ENCODE measurements at regions not wholly inside any gene's neighbourhood (a gene's known extent, or its start where the extent isn't known, plus 50 kb on each side); places are given as distances from the start of the nearest gene placed in this dataset.
A peak's percentile ranks its signal among the peaks of the same experiment; 100 is the strongest.
"Not testable (repeated sequence)": the region's sequence is repeated elsewhere in the genome, so short reads cannot be mapped to it uniquely, and the experiment has no call there.

- no peak for DNase-seq
These were observed 179.8 kb upstream of the RBBP8 start for GRCh38 chr18:22753130-22753831.

GRCh38 chr18:22764005-22764404, 169.1 kb upstream of the RBBP8 start:
- DNase-seq = not testable (repeated sequence)

- DNase-seq = no peak
These were observed 167.2 kb upstream of the RBBP8 start for GRCh38 chr18:22765896-22766295.

DNA sequence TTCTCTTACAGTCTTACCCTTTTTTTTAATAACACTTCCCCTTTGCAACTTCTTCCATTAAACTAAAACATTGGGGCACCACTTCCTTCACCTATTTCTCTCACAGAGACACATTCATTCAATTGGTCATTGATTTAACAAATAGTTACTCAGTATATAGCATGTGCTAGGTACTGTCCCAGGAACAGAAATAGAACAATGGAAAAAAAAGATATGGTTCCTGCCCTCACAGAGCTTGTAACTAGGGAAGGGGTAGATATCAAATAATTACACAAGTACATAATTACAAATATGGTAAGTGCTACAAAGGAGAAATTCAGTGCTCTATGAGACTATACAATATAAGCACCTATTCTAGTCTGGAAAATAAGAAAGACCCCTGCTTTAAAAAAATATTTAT, 165.5 kb upstream of the RBBP8 start:
- no peak for DNase-seq

GRCh38 chr18:22773944-22774343, 159.2 kb upstream of the RBBP8 start:
- DNase-seq = no peak

DNA sequence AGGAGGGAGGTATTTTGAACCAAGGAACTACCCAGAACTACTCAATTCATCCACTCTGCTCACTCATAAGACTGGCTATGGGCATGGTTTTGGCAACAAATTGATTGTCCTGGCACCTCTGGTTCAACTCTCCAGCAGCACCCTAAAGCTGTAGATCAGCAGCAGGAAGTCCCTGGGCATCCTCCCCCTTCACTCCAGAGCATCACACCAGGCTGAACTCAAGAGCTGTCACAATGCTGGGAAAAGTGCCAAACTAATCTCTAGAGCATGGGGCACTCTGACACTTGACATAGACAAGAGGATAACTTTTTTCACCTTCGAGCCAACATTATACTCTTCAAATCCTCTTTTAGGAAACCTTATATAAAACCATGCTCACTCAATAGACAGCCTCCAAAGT, 154.1 kb upstream of the RBBP8 start:
- DNase-seq = peak; percentile 4

DNA sequence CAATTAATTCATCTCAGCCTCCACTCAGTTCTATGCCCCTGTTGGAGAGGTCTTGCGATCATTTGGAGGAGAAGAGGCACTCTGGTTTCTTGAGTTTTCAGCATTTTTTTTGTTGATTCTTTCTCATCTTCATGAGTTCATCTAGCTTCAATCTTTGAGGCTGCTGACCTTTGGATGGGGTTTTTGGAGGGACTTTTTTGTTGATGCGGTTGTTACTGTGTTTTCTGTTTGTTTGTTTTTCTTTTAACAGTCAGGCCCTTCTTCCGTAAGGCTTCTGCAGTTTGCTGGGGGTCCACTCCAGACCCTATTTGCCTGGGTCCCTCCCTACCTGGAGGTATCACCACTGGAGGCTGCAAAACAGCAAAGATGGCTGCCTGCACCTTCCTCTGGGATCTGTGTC, 149.9 kb upstream of the RBBP8 start:
- no peak for DNase-seq

DNA sequence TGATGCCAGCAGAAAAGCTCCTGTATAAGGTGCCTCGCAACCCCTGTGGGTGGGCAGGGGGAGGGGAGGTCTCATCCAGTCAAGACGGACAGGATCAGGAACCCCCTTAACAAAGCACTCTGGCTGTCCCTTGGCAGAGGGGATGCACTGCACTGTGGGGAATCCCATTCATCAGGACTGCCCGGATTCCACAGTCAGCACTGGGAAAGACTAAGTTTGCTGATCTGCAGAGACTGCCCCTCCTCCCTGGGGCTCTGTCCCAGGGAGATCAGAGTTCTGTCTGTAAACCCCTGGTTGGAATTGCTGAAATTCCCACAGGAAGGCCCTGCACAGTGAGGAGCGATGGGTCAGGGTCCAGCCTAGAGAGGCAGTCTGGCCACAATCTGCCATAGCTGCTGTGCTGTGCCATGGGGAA, 149.5 kb upstream of the RBBP8 start:
- DNase-seq = no peak

GRCh38 chr18:22789052-22789451, 144.1 kb upstream of the RBBP8 start:
- DNase-seq = no peak

DNA sequence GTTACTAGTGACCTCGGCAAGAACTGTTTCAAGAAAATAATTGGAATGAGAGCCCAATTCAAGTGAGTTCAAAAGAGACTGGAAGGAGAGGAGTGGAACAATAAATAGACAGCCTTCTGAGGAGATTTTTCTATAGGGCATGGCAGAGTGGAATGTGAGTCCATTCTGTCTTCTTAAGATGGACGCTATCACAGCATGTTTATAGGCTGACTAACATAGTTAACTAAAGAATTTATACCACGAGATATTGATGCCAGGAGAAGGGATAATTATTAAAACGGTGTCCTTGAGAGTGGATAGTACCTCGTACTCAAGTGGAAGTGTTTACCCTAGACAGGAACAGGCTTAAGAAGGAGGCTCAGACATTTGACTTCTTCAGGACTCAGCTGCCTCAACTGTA, 143.5 kb upstream of the RBBP8 start:
- DNase-seq = no peak

DNA sequence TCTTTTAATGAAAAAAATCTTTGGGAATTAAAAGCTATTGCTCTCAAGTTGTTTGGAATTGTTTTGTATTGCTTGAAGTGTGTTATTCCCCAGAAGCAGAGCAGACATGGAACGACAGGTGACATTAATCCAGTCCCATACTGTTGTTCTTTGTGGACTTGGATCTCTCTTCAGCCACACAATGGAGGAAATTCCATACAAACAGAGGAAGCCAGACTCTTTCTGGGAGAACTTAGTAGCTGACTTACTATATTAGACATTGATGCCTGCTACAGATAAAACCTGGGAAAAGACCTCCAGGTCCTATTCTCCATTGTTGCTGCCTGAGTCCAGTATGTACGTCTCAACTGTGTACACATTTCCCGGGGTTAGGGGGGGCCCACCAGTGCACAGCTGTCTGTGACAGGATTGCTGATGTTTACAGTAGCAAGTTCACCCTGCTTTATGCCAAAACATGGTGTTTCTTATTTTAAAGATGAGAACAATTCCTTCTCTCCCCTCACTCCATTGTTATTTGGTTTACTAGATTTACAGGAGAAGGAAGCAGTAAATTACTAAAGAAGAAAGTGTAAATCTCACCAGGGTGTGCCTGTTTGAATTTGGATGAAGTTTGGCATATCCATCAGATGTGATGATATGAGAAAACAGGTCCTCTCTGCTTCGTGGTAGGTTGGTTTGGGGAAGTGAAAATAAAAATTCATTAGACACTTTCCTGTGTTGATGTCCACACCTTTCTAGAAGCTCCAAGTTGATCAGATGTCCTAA, 142.4 kb upstream of the RBBP8 start:
- DNase-seq = no peak

DNA sequence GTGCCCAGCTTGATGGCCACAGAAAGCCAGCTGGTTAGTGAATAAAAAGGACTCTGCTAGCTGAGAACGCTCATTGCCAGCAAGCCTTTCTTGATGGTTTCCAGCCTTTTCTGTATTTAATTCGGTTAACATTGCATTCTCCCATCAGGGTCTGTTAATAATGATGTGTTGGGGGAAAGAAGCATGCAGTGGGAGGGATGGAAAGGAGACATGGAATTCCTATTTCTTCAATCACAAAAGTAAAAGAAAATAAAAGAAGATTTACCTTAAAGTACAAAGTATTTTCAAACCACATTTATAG, 141.9 kb upstream of the RBBP8 start:
- no peak for DNase-seq

DNA sequence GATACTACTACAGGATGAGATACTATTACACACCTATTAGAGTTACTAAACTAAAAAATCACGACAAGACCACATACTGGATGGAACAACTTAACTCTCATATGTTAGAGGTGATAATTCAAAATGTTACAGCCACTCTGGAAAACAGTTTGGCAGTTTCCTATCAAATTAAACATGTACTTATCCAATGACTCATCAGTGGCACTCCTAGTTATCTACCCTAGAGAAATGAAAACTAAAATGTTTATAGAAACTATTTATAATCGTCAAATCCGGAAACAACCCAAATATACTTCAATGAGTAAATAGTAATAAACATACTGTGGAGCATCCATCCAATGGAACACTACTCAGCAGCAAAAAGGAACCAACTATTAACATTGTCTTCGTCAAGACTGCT, 137.0 kb upstream of the RBBP8 start:
- DNase-seq = no peak

DNA sequence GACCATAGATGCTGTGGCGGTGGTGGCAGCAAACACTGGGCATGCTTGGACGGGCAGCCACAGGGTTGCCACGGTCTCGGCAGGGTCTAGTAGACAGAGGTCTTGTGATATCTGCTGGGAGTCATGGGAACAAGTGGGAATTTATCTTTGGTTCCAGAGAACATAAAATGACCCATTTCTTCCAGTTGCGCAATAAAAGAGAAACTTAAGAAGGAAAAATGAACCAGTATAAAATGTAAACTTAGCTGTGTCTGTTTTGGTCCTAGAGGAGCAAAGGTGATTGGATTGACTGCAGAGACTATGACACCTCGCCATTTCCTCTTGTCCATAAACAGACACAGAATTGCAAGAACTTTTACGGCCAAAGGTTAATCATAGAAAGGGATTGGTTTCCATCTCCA, 132.6 kb upstream of the RBBP8 start:
- no peak for DNase-seq

DNA sequence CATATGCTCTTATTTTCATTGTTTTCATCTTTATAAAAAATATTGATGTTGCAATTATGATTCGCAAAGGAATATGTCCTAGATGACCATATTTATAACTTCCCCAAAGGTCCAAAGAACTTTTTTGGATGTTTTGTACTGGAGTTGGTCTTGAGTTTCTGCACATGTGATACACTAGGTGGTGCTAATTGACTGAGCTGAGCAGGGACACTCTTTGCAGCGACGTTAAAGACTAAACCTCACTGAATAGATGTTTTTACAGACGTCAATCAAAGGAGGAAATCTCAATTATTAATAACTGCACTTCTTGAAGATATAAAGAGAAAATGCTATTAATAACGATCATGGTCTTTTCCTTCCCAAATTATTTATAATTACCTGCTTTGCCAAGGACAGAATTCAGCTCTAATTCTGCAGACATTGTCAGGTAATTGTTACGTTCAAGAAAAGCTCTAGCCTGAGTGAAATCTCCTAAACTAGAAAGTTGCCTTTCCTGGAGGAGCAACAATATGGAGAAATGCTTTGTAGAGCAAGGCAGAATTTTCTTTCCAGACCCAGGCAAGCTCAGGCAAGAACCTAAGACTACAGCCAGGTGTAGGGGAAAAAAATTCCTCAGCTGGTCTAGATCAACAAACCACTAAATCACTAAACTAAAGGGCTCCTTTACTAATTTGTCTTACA, 119.3 kb upstream of the RBBP8 start:
- peak; percentile 47 for DNase-seq

DNA sequence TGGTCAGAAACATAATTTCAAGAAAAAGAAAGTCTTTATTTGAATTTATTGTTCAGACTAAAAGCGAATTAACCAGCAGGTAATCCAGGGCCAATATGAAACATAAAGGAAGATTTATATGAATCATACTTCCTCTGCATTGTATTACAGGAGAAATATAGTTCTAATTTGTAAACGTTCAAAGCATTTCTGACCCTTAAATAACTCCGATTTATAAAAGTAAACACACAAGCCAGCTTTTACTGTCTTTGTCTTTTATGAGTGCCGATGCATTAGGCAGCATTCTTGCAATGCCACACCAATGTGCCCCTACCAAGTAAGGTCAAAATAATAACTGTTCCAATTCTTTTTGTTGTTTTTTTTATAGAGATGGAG, 118.8 kb upstream of the RBBP8 start:
- DNase-seq = no peak

DNA sequence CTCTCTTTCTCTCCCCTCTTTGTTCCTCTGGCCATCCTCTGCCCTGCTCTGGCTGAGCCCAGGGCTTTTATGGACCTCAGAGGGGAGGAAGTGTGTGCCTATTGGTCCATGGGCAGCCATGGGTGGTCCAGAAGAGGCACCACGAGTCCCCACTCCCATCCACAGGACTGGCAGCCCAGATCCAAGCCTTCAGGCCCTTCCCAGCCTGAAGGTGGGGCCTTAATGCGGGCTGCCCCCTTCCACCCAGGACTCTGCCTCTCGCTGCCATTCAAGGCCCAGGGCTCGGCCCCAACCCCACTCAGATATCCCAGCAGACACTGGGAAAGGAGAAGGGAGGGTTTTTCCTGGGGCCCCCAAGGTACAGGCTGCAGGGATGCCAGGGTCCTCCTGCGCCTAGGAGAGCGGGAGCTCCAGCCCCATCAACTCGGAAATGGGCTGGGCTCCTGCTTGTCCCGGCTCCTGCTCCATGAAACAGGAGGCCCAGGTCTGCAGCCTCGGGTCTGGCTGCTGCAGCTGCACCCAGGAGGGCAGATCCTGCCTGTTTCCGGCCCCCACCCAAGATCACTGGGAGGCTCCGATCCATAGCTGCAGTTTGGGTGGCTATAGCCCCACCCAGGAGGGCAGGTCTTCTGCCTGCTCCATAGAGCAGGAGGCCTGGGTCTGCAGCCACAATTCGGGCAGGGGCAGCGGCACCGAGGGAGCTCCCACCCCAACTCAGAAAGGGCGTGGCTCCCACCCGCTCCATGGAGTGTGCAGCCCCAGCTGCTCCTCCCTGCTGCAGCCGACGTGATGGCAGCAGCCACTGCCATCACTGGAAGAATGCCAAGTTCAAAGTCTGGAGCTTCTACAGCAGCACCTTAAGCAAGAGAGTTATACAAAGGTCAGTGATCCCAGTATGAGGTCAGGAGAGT, 116.6 kb upstream of the RBBP8 start:
- peak; percentile 36 for DNase-seq

GRCh38 chr18:22817844-22818243, 115.3 kb upstream of the RBBP8 start:
- no peak for DNase-seq

DNA sequence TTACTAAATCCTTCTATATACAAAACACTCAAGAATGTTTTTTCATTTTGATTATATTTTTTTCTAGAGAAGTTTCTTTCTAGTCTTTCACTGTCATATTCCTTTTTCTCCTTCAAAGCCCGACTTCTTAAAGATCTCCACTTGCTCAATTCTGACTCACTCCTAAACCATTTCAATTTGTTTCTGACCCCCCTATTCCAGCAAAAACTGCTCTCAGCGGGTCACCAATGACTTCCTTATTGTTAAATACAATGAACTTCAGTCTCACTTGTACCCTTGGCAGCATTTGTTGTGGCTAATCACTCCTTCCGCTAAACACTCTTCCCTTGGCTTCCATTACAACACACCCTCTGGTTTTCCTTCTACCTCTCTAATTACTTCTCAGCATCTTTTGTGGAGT, 111.1 kb upstream of the RBBP8 start:
- DNase-seq = no peak

GRCh38 chr18:22822841-22823508, 110.2 kb upstream of the RBBP8 start:
- no peak for DNase-seq

GRCh38 chr18:22826726-22827125, 106.4 kb upstream of the RBBP8 start:
- DNase-seq = no peak

- DNase-seq = no peak
These were observed 105.9 kb upstream of the RBBP8 start for GRCh38 chr18:22827216-22827615.

- no peak for DNase-seq
These were observed 105.4 kb upstream of the RBBP8 start for GRCh38 chr18:22827741-22828140.

All from NCI-H1092 treated with DMSO at 0.1 percent for 48 hours (cell line).